ENCODE measurements at regions not wholly inside any gene's neighbourhood (a gene's known extent, or its start where the extent isn't known, plus 50 kb on each side); places are given as distances from the start of the nearest gene placed in this dataset.

DNA sequence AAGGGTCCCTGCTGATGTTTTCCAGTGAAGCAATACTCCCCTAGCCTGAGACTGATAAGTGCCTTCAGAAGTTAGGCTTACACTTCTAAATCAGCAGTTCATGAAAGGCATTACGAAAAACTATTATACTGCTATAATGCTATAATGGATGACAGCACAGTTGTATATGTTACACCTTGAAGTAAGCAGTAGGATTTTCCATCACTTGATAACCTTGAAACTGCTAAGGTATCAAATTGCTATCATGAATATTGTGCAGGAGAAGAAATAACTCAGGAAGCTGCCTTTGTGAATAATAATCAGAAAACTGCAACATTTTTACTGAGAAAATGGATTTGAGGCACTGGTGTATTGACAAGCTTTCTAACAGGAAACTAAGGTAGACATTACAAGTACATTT, 142.3 kb downstream of the HNMT start:
- DNase-seq = no peak

DNA sequence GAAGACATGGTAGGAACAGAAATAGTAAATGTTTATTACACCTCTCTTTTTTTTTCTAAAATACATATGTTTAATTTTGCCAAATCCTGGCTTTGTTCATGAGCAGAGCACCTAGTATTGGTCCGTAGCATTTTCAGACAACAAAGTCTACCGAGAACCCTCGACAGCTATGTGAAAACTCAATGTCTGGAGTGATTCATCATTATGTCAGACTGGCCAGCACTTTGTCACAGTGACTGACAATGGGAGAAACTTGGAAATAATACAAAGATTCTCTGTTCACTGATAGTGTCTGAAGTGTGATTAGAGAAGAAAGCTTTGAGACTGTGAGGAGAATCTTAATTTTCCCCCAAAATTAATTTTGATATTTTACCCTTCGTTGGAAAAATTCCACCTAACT, 143.0 kb downstream of the HNMT start:
- DNase-seq = no peak

DNA sequence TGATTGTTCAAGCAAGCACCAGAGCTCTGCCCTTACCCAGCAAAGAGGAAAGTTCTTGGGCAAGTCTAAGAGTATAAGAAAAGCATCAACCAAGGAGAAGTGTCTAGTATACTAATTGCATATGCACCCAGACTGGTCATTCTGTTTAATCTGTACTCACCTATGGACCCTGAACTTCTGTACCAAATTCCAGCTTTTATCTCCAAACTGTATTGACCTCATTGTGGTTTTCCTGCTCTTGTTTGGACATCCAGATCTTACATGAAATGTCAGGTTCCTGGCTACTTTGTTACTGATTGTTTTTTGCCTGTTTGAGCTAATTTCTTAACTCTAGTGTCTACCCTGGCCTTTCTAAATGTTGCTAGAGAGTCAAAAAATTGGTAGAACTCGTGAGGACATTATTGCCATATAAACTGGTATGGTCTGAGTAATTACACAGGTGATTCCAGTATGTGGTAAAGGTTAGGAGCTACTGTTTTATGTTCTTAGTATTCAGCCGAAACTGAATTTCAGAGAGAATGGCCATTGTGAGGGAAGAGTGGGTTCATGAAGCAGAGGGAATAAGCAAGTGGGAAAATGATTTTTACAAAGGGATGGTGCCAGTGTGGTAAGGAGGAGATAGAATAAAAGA, 146.3 kb downstream of the HNMT start:
- no peak for DNase-seq

DNA sequence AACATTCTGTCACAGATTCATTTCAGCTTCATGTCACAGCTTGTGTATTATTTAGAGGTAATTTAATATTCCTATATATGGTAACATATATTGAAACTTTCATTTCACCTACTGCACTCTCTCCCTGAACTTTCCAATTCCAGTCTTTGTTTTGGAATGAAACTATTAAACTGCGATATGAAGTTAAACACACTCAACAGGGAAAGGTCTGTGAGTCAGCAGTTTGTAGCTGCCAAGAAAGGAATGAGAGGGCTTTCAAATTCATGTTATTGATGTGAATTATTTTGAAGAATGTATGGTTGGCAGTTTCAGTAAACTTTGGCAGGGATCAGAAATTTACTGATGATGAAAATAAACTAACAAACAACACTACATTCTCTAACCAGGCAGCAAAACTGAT, 148.3 kb downstream of the HNMT start:
- DNase-seq = no peak

DNA sequence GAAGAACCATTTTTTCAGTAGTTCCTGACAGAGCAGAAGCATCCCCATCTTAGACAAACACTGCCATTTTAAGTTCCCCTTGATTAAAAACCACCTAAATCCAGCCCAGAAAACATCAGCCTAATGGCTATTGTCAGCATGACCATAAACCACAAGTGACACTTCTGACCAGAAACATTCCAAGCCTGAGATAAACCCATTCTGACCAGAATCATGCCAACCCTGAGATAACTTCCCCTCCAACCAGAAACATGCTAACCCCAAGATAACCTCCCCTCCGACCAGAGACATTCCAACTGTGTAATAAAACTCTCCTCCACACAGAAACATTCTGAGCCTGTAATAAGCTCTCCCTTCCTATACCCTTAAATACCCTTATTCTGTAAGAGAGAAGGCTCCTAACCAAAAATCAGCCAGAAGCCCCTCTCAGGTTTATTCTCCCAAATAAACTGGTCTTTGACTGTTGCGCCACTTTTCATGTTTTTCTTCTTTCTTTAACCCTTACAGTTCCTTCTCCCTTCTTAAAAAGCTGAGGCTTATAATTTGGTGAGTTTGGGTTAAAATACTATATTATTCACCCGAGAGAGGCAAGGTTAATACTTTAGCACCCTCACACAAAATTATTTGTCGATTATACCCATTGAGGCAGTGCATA, 149.7 kb downstream of the HNMT start:
- DNase-seq = no peak

DNA sequence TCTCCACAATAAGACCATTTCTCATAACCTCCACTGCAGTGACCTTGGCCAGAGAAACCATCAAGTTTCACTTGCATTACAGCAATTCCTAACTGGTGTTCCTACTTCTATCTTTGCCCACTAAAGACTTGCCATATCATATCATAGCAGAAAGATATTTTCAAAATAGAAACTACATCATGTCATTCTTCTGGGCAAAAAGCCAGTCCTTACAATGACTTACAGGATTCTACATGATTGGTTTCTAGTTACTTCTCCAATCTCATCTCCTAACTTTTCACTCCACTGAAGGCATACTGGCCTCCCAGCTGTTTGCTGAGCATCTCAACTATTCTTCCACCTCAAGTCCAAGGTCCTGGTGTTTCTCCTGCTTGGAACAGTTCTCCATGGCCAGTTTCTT, 151.4 kb downstream of the HNMT start:
- DNase-seq = no peak

DNA sequence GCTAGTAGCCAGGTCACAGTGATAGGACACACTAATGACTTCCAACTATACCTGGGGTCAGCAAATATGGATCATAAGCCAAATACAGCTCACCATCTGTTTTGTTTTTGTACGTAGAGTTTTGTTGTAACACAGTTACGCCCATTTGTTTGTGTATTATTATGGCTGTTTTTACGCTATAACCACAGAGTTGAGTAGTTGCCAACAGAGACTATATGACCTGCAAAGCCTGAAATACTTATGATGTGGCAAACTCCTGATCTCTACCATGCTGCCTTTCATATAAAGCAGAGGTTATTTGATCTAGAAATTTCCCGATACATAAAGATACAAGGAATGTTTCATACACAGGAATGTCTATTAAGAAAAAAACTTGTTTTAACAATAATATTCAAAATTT, 152.2 kb downstream of the HNMT start:
- no peak for DNase-seq

DNA sequence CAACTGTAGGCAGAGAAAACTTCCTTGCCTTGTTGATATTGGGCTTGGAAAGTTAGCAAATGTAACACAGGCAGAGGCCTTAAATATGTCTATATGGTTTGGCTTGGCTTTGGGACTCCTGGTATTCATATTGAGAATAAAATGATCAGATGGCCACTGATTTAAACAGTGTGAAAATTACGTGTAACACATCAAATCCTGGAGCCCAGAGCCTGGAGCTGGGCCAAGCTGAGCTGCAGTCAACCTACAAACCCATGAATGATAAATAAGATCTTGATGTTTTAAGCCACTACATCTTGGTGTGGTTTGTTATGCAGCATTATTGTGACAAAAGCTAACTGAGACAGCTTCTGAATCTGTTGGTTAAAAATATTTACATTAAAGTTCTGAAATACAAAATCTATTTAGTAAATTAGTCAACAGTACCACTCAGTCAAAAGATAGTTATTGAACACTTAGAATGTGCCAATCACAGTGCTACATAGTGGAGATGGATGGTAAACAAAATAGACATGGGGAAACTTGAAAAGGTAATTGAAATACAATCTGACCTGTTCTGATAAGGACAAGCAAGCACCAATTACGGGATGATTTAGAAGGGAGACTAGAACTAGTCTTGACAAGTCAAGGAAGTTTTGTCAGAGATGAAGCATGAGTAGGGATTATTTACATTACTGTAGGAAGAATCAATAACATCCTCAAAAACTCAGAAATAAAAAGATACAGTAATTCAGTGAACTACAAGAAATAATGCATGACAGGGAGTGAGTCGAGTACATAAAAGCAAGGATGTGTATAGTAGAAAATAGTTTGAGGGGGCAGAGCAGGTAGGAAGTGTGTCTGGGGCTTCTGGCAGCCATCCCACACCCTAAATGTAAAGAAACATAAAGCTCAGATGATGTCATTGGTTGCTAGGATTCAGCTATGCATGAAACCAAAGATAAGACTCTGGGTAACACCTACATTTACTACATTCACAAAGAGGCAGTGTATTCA, 157.7 kb downstream of the HNMT start:
- DNase-seq = peak; percentile 86

DNA sequence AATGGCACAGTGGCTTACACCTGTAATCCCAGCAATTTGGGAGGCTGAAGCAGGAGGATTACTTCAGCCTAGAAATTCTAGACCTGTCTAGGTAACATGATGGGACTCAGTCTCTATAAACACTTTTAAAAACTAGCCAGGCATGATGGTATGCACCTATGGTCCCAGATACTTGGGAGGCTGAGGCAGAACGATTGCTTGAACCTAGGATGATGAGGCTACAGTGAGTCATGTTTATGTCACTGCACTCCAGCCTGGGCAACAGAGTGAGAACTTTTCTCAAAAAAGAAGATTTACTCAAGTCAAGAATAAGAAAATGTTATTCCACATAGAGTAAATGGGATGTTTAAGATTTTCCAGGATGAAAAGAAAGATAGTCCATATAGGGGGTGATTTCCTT, 158.6 kb downstream of the HNMT start:
- DNase-seq = no peak

DNA sequence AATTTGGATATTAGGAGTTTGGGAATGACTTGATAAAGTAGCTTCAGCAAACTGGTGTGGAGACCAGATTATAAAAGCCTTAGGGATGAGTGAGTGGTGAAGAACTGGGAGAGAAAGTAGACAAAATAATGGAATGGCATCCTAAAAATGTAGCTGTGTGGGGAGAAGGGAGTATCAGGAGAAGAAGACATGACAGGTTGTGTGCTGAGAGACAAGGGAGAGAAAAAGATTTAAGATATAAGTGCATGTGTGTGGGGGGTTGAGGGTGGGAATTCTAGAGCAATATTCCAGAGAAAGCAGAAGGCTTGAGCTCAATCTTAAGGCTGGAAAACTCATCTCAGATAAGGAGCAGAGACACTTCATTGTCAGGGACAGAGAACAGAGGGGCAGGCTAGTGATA, 159.5 kb downstream of the HNMT start:
- no peak for DNase-seq

DNA sequence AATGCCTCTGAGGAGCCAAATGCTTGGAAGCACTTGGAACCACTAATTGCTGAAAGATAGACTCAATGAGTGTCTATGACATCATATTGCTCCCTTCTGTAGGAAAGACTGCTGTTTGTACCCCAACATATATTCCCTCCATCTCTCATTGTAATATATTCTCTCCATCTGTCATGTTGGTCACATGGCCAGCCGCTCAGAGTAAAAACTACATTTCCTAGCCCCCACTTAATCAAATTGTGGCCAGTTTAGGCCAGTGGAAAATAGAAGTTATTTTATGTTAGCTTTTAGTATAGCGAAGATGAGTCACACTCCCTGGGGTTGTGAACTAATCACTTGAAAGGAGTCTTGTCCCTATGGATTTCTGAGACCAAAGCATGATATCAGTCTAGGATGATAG, 160.2 kb downstream of the HNMT start:
- DNase-seq = no peak

DNA sequence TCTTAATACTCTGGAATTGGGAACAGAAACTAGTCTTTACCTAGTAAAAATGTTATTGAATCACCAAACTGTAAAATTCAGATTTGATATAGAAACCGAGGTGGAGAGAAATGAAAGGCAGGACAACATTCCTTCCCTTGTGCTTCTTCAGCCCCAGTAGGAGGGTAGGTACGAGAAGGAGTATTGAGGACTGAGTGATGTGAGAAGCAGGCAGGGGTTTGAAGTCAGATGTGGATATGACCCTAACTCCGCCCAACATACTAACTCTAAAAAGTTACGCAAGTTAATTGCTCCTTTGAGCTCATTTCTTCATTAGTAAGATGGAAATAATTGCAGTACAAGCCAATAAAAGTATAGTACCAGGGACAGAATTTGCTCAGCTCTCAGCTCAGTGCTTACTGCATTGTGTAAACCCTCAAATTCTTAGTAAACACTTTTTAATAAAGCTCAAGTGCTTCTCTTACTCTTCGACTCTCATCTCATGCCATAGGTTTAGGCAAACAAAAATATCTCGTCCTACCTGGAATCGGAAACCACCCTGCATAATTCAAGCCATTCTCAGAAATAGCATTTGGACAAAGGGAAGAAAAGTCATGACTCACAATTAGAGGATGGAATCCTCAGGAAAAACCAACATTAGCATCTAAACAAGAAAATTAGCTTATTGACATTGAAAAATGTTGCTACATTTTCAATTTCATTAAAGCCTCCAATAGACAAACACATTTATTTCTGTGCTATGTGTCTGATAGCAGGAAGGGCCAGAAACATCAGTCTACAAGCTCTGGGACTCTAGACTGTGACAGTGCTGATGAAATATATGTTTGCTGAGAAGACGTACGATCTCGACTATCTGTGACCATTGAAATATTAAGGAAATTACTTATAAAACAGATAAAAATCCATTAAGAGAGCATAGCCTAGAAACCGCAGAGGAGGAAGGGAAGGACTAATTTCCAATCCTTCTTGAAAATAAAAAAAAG, 161.3 kb downstream of the HNMT start:
- peak; percentile 53 for DNase-seq

DNA sequence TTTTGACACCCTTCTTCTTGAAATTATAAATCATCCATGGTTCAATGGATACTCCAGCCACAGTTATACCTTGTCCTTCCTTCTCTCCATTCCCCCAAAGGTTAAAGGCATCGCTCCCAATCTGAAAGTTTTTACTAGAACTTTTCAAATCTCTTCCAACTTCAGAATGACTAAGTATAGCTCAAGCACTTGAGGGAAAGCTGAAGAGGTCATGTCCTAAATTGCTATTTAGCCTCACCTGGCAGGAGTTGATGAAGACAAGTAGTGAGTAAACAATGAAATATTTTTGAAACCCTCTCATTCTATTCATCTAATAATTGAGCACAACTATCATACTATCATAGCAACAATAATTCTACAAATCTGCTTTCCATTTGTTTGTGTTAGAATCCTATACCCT, 167.8 kb downstream of the HNMT start:
- DNase-seq = no peak

DNA sequence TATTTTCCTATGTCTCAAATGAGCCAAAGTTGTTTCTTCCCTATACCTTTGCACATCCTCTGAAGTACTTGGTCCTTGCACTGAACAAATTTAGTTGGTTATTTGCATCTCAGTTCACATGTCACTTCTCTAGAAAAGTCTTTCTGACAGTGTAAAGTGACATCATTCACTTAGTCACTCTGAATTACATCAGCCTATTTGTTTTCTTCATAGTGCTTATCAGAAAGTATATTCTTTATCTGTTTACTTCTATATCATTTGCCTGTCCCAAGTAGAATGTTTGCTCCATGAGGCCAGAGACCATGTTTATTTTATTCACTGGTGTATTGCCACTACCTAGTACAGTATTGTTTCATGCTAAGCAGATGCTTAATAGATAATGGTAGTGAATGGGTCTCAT, 173.7 kb downstream of the HNMT start:
- no peak for DNase-seq

DNA sequence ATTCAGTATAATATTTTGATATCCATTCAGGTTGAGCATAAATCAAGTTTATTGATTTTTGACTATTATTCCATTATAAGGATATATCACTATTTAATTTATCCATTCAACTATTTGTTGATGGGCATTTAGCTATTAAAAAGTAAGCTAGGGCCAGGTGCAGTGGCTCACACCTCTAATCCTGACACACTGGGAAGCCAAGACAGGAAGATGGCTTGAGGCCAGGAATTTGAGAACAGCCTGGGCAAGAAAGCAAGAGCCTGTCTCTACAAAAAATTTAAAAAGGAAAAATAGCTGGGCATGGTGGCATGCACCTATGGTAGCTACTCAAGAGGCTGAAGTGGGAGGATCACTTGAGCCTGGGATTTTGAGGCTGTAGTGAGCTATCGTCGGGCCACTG, 183.5 kb downstream of the HNMT start:
- no peak for DNase-seq

DNA sequence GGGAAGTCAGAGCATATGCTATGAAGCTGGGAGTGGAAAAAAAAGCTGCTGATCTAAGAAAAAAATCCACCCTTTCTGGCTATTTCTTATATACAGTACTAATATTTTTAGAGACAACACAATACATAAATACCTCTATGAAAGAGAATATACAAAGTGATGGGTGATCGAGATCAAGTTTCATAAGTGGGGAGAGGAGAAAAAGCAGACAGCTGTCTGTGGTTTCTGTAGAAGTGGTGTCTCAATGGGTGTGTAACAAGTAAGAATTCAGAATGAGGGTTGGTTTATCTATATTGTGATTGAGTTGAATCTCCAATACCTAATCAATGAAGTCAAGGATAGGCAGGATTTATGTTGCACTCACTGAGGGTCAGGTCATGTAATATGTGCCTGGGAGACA, 191.0 kb downstream of the HNMT start:
- DNase-seq = no peak

DNA sequence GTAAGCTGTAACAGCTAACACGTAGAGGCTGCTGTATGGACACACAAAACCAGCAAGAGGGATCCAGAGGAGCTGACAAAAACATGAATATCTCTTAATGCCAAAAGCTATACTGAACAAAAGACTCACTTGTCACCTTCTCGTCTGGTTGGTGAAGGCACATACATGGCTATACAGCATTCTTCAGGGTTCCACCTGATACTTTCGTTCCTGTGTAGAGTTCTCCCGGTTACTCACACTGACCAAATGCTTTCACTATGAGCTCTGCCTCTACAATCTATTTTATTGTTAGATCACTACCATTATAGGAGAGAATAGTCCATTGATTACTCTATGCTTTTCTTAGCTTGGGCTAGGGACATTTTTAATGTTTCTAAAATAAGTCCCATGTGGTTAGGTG, 193.1 kb downstream of the HNMT start:
- no peak for DNase-seq

DNA sequence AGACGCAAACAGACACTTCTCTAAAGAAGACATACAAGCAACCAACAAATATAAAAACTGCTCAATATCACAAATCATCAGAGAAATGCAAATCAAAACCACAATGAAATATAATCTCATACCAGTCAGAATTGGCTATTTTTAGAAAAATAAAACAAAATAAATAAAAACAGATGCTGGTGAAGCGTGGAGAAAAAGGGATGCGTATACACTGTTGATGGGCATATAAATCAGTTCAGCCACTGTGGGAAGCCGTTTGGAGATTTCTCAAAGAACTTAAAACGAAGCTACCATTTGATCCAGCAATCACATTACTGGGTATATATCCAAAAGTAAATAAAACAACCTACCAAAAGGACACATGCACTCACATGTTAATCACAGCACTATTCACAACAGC, 206.2 kb downstream of the HNMT start:
- no peak for DNase-seq

DNA sequence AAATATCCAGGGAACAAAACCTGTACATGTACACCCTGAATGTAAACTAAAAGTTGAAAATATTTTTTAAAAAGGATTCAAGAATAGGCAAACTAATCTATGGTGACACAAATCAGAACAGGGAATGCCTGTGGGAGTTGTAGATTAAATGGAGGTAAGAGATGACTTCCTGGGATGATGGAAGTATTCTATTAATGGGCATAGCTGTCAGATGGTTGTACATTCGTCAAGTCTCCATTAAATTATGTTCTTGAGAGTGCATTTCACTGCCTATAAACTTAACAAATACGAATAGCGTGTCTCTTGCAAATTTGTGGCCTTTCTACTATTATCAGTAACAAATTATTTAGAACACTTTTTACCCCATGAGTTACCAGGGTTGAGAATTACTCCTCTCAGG, 207.0 kb downstream of the HNMT start:
- DNase-seq = no peak

DNA sequence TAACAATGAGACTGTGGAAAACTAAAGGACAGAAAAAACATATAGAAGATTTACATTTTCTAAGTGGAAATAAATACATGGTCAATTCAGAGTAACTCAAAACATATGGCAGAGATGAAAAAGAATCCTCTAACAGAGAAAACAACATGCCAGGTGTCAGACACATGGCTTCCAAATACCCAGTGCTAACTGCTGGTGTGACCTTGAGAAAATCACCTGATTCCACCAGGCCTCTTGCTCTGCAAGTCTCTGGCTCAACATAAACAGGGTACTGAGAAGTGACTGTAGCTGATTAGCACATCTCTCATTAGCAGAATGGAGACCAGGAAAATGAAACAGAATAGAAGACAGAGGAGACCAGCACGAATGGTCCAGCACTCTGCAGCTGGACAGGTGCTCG, 210.8 kb downstream of the HNMT start:
- DNase-seq = no peak

DNA sequence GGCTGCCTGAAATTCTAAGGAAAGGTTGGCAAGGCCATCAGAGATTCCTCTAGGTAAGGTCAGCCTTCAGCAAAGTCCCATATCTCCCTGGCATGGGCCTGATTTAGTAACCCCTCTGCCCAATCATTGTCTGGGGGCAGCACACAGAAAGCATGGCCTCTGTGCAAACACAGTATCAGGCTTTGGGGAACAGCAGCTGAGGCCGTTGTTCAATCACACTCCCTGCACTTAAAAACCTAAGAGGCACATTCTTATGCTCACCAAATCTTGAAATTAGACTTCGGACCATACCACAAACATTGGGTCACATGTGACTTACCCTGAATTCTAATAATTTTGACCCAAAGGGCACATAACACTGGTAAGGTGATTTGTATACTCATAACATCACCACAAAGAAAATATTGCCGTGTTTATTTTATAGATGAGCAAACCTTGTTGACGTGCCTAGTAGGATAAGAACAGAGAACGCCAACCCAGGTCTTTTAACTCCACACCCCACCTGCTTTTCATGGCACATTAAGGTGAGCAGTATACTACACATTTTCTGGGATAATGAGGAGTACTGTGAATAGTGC, 212.7 kb downstream of the HNMT start:
- DNase-seq = no peak

DNA sequence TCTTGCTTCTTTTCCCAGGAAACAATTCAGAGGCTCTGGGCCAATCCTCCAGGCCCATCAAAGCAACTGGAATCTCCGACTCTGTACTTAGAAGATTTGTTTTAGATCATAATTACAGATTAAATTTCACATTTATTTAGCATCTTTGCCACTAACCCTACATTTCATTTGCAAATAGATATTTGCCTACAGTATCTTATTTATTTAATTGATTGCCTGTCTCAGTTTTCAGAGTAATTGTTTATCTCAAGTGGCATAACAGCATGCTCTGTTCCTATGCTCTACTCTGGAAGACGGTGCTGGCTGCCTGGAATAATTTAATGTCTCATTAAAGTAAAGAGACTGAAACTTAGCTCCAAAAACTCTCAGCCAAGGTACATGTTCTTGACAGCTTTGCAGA, 213.4 kb downstream of the HNMT start:
- no peak for DNase-seq

Data from DMS153 (cell line).